ENCODE measurements at regions not wholly inside any gene's neighbourhood (a gene's known extent, or its start where the extent isn't known, plus 50 kb on each side); places are given as distances from the start of the nearest gene placed in this dataset.

DNA sequence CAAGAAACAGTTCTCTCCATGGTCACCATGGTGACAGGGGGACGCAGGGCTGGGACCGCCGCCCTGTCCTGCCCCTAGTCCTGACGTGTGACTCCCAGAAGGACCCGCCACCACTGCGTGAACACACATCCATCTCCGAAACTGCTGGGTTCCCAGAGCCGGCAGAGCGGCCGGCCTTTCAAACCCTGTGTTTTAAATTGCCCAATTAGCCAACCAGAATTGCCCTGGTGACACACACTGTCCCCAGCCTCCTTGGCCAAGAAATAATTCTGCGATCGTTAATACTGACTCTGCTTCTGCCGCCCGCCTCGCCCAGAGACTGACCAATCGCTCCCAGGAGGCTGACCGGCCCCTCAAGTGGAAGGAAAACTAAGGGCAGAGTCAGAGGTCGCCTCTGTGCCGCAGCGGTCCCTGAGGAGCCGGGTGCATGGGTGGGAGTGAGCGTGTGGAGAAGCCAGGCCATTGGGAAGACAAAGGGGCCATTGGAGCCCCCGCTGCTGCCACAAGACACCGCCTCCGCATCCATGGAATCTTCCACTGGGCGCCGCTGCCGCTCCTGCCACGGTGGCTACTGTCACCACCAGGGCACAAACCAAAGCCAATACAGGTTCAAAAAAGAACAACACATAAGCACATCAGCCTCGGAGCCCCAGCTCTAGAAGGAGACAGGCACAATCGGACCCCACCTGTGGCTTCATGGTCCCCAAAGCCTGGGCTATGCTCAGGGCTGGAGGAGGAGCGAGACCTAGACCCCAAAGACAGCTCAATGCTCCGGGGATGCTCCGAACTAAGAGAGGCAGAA, 273.2 kb downstream of the NPHP4 start:
- TF ChIP-seq YY1 (IDR thresholded peaks at IDR 0.05; ENCODE audit: low read depth): no peak
- TF ChIP-seq TAF1 (IDR thresholded peaks at IDR 0.05; ENCODE audit: low read depth): no peak
- peak; percentile 17; the same call in 1 of the 2 replicates for TF ChIP-seq RAD21 (IDR thresholded peaks at IDR 0.05; ENCODE audit: low read depth)

Data from Ishikawa (cell line).